ENCODE measurements at regions not wholly inside any gene's neighbourhood (a gene's known extent, or its start where the extent isn't known, plus 50 kb on each side); places are given as distances from the start of the nearest gene placed in this dataset.

- Histone ChIP-seq H3K27ac (no peak overlapping the region), H3K27me3 (peaks cover 7% of the 10 kb centered on the region), H3K36me3 (no peaks in the 10 kb centered on the region), H3K9me3 (no peaks in the 10 kb centered on the region), H3K4me3 (no peak overlapping the region), H3K4me1 (no peaks in the 10 kb centered on the region)
- intact Hi-C loops (cut with DNase I): no loop called here
- DNase-seq (no peak), ATAC-seq (no peak)
- no peak for TF ChIP-seq CTCF (IDR thresholded peaks at IDR 0.05)
Observed at GRCh38 chr1:18571275-18571674, 59.4 kb upstream of the PAX7 start.

GRCh38 chr1:18572022-18572880 lies 58.4 kb upstream of the PAX7 start:
- ATAC-seq (no peak), DNase-seq (no peak)
- H3K4me1 ChIP-seq: no peaks in the 10 kb centered on the region
- no peaks in the 10 kb centered on the region for H3K9me3 ChIP-seq
- no peak for TF ChIP-seq CTCF (IDR thresholded peaks at IDR 0.05)
- peaks cover 7% of the 10 kb centered on the region for H3K27me3 ChIP-seq
- H3K36me3 ChIP-seq: no peaks in the 10 kb centered on the region
- H3K4me3 ChIP-seq: no peak overlapping the region
- no peak overlapping the region for H3K27ac ChIP-seq
- intact Hi-C loops (cut with DNase I): no loop called here

- Histone ChIP-seq H3K27ac (no peak overlapping the region), H3K27me3 (peaks cover 7% of the 10 kb centered on the region), H3K9me3 (no peaks in the 10 kb centered on the region), H3K4me1 (no peaks in the 10 kb centered on the region), H3K4me3 (no peak overlapping the region), H3K36me3 (no peaks in the 10 kb centered on the region)
- DNase-seq: no peak
- TF ChIP-seq CTCF (IDR thresholded peaks at IDR 0.05): no peak
- peak; percentile 10 for ATAC-seq
- intact Hi-C loops (cut with DNase I): no loop called here
Observed at GRCh38 chr1:18573170-18573569, 57.5 kb upstream of the PAX7 start.

GRCh38 chr1:18574754-18575153 lies 55.9 kb upstream of the PAX7 start:
- ATAC-seq: no peak
- Histone ChIP-seq H3K27ac (no peak overlapping the region), H3K9me3 (no peaks in the 10 kb centered on the region), H3K4me3 (no peak overlapping the region), H3K4me1 (no peaks in the 10 kb centered on the region), H3K36me3 (no peaks in the 10 kb centered on the region), H3K27me3 (peaks cover 7% of the 10 kb centered on the region)
- no peak for TF ChIP-seq CTCF (IDR thresholded peaks at IDR 0.05)
- intact Hi-C loops (cut with DNase I): no loop called here
- no peak for DNase-seq

GRCh38 chr1:18575620-18576019 lies 55.0 kb upstream of the PAX7 start:
- Histone ChIP-seq H3K4me3 (no peak overlapping the region), H3K9me3 (no peaks in the 10 kb centered on the region), H3K36me3 (no peaks in the 10 kb centered on the region), H3K27ac (no peak overlapping the region), H3K4me1 (no peaks in the 10 kb centered on the region), H3K27me3 (peaks cover 7% of the 10 kb centered on the region)
- intact Hi-C loops (cut with DNase I): no loop called here
- DNase-seq: peak; percentile 84
- ATAC-seq: peak; percentile 84
- peak; percentile 76 for TF ChIP-seq CTCF (IDR thresholded peaks at IDR 0.05)
